D721Med (cell line): ENCODE measurements at regions not wholly inside any gene's neighbourhood (a gene's known extent, or its start where the extent isn't known, plus 50 kb on each side); places are given as distances from the start of the nearest gene placed in this dataset.

ENCODE experiments used
- DNase-seq: peaks from one replicate; pipeline ENCODE4 v3.0.0; 2011; ENCODE audit warnings: low spot score; ENCODE audit not compliant: insufficient read length
- FAIRE-seq: peaks from 2 replicates; lab custom pipeline; 2011; peaks lifted over from hg19 to GRCh38; lab: Jason Lieb, UNC
- CTCF ChIP-seq: IDR thresholded peaks from 2 replicates; pipeline ENCODE4 v1.5.1; 2012; ENCODE audit warnings: mild to moderate bottlenecking, control low read depth; ENCODE audit not compliant: insufficient read depth; ENCODE audit errors: missing control alignments

DNA sequence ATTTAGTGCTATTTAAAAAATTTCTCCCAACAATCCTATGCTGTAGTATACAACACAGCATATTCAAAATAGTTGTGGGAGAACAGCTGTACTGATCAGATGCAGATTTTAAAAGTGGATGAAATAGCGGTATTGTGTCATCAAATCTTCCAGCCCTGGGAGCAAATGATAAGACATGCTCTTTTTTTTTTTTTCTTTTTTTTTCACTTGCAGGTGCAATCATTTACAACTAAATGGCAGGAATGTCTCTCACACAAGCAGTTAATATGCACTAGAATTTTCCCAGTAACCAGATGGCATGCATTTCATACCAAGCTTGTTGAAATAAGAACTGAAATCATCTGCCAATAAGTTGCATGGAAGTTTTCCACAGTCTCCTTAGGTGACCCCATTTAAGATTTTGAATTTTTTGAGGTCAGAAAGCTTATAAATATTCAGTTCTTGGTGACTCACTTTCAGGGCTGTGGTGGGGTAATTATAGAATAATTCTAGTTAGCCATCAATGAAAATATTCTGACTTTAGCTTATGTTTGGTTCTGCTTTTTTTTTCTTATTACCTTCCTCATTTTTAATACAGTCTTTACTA, 623.9 kb upstream of the NR5A2 start:
- FAIRE-seq (no peak), DNase-seq (no peak)
- TF ChIP-seq CTCF: no peak

- no peak for TF ChIP-seq CTCF
- DNase-seq (no peak), FAIRE-seq (no peak)
Observed at GRCh38 chr1:199404191-199404590, 623.3 kb upstream of the NR5A2 start.

GRCh38 chr1:199404976-199405375, 622.5 kb upstream of the NR5A2 start:
- DNase-seq (no peak), FAIRE-seq (no peak)
- no peak for TF ChIP-seq CTCF

GRCh38 chr1:199405634-199406196, 621.8 kb upstream of the NR5A2 start:
- DNase-seq (no peak), FAIRE-seq (peak; percentile 82)
- TF ChIP-seq CTCF: no peak

GRCh38 chr1:199410462-199410861, 617.0 kb upstream of the NR5A2 start:
- no peak for TF ChIP-seq CTCF
- DNase-seq (no peak), FAIRE-seq (peak; percentile 6)

GRCh38 chr1:199411506-199411905, 616.0 kb upstream of the NR5A2 start:
- TF ChIP-seq CTCF: no peak
- no peak for FAIRE-seq
- DNase-seq: no peak

DNA sequence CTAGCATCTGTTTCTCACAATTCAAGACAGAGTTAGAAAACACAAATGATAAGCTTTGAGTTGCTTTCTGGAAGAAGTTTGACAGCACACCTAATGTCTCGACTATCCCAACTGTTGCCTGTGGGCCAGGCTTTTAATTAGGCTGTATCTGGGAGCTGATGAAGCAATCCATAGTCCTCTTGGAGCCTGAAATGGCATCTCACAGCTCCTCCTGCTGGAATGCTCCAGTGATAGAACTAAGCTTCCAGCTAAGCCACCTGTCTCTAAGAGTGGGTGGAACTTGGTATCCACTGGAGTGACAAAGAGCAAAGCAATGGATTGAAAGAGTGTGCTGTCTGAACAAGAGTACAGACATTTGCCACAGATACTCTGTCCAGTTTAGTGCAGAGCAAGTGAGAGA, 605.3 kb upstream of the NR5A2 start:
- peak; percentile 40 for TF ChIP-seq CTCF
- DNase-seq (no peak), FAIRE-seq (no peak)
